A549 (cell line): ENCODE measurements at regions not wholly inside any gene's neighbourhood (a gene's known extent, or its start where the extent isn't known, plus 50 kb on each side); places are given as distances from the start of the nearest gene placed in this dataset.

ENCODE experiments used
- BHLHE40 ChIP-seq: IDR thresholded peaks from 2 replicates; pipeline ENCODE4 v1.6.1; 2012; ENCODE audit warnings: low read depth, low read length, inconsistent platforms
- CEBPB ChIP-seq, 2 experiments: fragments of >200 bp in 1 of 2; sonication (Bioruptor Twin) in 1 of 2; formaldehyde crosslinking in 1 of 2; IDR thresholded peaks; 2 replicates each; pipeline ENCODE4 v1.6.1; 2012 to 2016
- HES2 ChIP-seq: fragments of >200 bp; sonication (Bioruptor Twin); formaldehyde crosslinking; IDR thresholded peaks from 2 replicates; pipeline ENCODE4 v1.6.1; 2016
- KDM1A ChIP-seq: fragments of 200-600 bp; sonication (generic); IDR thresholded peaks from 2 replicates; pipeline ENCODE4 v1.6.1; 2016; ENCODE audit warnings: low read depth, mild to moderate bottlenecking
- MAZ ChIP-seq: fragments of 150-350 bp; IDR thresholded peaks from 2 replicates; pipeline ENCODE4 v1.6.1; 2014; ENCODE audit warnings: antibody characterized with exemption, low read depth, low read length, borderline replicate concordance
- POLR2A ChIP-seq: IDR thresholded peaks from 2 replicates; pipeline ENCODE4 v1.6.1; 2012; ENCODE audit warnings: mild to moderate bottlenecking, low read length
- REST ChIP-seq: fragments of 200-600 bp; sonication (generic); IDR thresholded peaks from 2 replicates; pipeline ENCODE4 v1.6.1; 2016; ENCODE audit warnings: antibody characterized with exemption, mild to moderate bottlenecking, moderate library complexity
- SREBF2 ChIP-seq: fragments of 450-650 bp; IDR thresholded peaks from 2 replicates; pipeline ENCODE4 v1.6.1; 2014; ENCODE audit warnings: mild to moderate bottlenecking, moderate library complexity
- TP53 ChIP-seq: fragments of 250-450 bp; sonication (Bioruptor Pico); IDR thresholded peaks from 2 replicates; pipeline ENCODE4 v1.5.0; 2021; ENCODE audit warnings: mild to moderate bottlenecking, moderate library complexity
- ZC3H11A ChIP-seq: fragments of 450-650 bp; IDR thresholded peaks from 2 replicates; pipeline ENCODE4 v1.6.1; 2014; ENCODE audit warnings: antibody characterized with exemption, mild to moderate bottlenecking
- ZFP36 ChIP-seq: fragments of 450-650 bp; IDR thresholded peaks from 2 replicates; pipeline ENCODE4 v1.6.1; 2014; ENCODE audit warnings: borderline replicate concordance; ENCODE audit not compliant: partially characterized antibody
- TF ChIP-seq, protein P1 (sequence below): fragments of >200 bp; sonication (Bioruptor Twin); formaldehyde crosslinking; IDR thresholded peaks from 3 replicates; pipeline ENCODE4 v1.5.1; 2016
- TF ChIP-seq, protein P2 (sequence below): fragments of 250-450 bp; sonication (Bioruptor Pico); IDR thresholded peaks from 2 replicates; pipeline ENCODE4 v1.5.0; 2021; ENCODE audit warnings: mild to moderate bottlenecking, moderate library complexity, borderline replicate concordance

DNA sequence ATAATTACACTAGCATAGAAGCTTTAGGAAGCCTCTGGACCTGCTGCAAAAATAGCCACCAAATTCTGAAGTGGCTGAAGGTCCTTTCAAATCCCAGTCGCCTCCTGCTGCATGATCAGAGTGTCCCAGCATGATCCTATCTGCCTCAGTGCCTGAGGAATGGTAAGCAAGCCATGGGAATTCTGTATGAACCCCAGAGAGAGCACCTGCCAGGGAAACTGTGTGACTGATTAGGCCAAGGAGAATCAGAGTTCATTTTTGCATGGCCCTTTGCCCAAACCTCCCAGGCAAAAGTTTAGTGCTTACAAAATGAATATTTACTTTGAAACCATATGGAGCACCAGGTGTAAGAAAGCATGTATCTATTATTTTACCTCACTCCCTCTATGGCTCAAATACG, 221.4 kb downstream of the ARL4C start:
- TF ChIP-seq, protein P1, sequence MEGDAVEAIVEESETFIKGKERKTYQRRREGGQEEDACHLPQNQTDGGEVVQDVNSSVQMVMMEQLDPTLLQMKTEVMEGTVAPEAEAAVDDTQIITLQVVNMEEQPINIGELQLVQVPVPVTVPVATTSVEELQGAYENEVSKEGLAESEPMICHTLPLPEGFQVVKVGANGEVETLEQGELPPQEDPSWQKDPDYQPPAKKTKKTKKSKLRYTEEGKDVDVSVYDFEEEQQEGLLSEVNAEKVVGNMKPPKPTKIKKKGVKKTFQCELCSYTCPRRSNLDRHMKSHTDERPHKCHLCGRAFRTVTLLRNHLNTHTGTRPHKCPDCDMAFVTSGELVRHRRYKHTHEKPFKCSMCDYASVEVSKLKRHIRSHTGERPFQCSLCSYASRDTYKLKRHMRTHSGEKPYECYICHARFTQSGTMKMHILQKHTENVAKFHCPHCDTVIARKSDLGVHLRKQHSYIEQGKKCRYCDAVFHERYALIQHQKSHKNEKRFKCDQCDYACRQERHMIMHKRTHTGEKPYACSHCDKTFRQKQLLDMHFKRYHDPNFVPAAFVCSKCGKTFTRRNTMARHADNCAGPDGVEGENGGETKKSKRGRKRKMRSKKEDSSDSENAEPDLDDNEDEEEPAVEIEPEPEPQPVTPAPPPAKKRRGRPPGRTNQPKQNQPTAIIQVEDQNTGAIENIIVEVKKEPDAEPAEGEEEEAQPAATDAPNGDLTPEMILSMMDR: no peak
- TF ChIP-seq SREBF2 (no peak), ZFP36 (no peak), BHLHE40 (no peak), POLR2A (no peak), CEBPB (IDR thresholded peaks at IDR 0.05) (no peak), HES2 (no peak), MAZ (no peak), ZC3H11A (no peak), KDM1A (no peak), TP53 (CRISPR knock-in tag) (no peak), REST (no peak)
- TF ChIP-seq, protein P2, sequence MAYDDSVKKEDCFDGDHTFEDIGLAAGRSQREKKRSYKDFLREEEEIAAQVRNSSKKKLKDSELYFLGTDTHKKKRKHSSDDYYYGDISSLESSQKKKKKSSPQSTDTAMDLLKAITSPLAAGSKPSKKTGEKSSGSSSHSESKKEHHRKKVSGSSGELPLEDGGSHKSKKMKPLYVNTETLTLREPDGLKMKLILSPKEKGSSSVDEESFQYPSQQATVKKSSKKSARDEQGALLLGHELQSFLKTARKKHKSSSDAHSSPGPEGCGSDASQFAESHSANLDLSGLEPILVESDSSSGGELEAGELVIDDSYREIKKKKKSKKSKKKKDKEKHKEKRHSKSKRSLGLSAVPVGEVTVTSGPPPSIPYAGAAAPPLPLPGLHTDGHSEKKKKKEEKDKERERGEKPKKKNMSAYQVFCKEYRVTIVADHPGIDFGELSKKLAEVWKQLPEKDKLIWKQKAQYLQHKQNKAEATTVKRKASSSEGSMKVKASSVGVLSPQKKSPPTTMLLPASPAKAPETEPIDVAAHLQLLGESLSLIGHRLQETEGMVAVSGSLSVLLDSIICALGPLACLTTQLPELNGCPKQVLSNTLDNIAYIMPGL (CRISPR knock-in tag): no peak
